GM19467 (cell line): ENCODE measurements at regions not wholly inside any gene's neighbourhood (a gene's known extent, or its start where the extent isn't known, plus 50 kb on each side); places are given as distances from the start of the nearest gene placed in this dataset.

ENCODE experiments used
- ATAC-seq: cut with Tn5 transposase; IDR thresholded peaks from one replicate; pipeline ENCODE4 v1.9.1; 2021; ENCODE audit warnings: mild to moderate bottlenecking, moderate library complexity; ENCODE audit not compliant: unreplicated experiment

DNA sequence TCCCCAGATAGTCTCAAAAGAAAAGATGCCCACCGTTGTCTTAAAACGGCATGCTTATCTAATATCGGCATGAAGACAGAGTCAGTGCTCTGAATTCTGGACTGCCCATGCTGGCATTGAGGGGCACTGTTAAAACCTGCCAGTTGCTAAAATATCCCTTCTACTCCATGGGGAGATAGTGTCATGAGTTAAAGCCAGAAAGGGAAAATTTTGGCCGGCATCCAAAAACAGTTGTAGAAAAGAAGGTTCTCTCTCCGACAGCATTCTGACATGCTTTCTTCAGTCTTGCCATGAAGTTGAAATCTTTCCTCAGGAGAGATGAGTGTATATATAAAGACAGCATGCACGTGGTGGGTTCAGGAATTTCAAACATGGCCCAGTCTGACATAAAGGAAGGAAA is 401.3 kb upstream of the PIK3C3 start:
- ATAC-seq, result no peak

DNA sequence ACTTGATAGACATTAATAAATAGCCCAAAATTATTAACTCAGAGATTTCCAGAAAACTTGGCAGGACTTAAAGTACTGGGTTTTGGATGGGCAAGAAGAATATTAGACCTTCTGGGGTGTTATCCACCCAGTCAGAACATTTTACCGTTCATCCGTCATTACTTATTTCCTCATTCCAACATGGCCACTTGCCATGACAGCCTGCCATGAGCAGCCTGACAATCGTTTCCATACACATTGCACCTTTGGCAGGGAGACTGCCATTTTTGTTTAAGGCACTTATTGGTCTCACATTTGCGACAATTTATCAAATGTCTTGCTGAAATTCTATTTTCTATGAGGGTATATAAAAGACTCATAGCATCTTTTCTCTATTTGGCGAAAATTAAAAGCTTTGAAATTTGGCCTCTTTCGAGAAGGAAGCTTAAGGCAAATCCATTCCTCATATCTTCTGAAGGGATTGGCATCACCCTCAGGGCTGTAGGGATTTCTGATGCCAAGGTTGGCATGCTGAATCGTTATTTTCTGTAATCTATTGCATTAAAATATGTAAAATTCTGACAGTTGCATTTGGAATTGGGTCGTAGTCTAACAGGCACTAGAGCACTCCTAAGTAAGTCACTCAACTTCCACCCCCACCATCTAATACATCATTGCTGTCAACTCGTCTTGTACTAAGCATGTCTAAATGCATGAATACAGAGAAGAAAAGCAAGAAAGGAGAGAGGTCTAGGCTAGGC is 406.3 kb upstream of the PIK3C3 start:
- no peak for ATAC-seq

DNA sequence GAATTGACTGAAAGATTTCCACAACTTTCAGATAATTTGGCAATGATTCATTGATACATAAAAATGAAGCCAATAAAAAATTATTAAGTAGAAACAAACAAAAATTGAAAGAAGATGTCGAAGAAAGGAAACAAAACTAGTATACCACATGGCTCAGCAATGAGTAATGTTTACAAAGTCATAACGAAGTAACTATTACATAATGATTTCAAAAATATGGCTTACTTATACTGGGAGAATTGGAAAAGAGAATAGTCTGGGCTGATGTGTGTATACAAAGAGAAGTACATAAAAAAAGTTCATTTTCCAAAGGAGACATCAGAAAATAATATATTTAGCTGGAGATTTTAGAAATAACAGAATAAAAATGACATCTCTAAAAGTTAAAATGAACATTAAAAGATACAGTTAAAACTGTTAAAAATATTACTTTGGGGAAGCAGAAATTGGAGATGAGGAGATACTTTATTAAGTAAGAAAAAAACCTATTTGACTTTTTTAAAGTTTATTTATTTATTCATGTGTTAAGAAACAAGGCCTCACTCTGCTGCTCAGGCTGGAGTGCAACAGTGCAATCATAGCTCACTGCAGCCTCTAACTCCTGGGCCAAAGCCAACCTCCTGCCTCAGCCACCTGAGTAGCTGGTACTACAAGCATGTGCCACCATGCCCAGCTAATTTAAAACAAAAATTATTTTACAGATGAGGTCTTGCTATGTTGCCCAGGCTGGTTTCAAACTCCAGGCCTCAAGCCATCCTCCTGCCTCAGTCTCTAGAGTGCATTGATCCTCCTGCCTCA is 409.7 kb upstream of the PIK3C3 start:
- ATAC-seq, result no peak

DNA sequence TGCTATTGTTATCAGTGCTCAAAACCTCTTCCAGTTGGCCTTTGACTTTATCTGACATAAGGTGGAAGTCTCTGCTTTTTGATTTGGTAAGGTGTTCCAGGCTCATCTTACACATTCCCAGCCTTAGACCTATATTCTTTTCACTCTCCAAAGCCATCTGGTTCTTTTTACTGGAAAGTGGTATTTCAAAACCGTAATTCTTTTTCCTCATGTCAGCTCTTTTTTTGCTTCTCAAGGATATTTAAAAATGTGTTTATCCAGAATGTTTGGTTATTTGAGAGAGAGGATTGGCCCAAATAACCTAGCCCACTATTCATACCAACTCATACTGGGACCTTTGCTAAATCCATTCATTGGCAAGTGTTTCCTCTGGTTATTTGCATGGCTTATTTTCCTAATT is 411.2 kb upstream of the PIK3C3 start:
- ATAC-seq, result no peak

GRCh38 chr18:41540237-41540871 is 414.7 kb upstream of the PIK3C3 start:
- no peak for ATAC-seq

- ATAC-seq, result no peak
Observed at GRCh38 chr18:41538751-41539150, 416.3 kb upstream of the PIK3C3 start.

DNA sequence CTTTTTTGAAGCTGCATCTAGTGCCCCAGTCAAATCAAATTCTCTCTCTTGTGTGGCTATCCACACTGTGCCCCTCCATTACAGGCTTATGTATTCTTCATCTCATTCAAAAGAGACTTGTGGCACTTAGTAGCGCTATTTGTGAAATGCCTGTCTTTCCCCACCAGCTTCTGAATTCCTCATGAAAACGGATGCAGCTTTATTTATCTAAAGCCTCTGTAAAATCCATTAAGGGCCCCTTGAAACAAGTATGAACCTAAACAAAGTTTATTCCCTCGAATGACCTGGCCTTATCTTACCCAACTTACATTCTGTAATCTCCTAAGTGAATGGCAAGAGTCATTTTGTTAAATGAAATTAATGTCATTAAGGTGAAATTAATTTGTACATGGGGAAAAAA is 417.4 kb upstream of the PIK3C3 start:
- no peak for ATAC-seq

DNA sequence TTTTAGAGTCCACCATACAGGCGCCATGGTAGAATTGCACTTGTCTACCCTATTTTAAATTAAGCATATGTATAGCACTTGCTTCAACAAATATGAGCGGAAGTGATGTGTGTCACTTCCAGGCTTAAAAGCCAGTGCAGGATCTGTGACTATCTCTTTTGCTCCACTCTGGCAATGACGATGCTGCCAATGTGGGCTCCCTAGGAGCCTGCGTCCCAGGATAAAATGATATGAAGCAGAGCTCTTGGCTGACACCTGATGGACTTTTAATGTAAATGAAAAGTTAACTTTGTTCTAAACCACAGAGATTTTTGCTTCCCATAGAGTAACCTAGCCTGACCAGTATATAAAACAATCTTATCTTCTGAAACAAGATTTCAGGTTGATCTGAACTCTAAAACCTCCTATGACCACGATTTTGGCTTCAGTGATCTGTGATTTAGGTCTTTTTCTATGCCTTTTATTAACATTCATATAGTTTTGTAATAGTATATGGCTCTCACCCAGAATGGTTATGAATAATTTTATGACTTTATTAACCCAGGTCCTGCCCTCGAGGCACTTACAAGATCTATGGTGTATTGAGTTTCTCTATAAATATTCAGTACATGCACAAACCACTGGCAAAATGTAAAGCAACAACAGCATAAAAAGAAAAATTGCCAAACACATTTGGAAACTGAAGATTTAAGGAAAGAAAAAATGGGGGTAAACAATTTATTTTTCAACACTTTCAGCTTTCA is 422.5 kb upstream of the PIK3C3 start:
- ATAC-seq, result no peak

DNA sequence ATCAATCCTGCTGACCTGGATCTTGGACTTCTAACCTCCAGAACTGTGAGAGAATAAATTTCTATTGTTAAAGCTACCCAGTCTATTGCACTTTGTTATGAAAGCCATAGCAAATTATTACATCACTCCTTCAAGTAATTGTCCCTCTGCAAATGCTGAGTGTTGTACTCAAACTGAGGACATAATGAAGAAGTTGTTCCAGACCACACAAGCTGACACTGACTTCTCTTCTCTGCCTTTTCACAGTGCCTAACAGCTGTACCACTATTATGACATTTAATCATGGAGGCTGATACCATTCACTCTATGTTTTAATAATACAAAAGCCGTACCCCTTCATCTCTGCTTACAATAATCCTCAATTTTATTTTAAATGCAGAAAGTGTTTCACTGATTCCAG is 424.1 kb upstream of the PIK3C3 start:
- ATAC-seq, result no peak

DNA sequence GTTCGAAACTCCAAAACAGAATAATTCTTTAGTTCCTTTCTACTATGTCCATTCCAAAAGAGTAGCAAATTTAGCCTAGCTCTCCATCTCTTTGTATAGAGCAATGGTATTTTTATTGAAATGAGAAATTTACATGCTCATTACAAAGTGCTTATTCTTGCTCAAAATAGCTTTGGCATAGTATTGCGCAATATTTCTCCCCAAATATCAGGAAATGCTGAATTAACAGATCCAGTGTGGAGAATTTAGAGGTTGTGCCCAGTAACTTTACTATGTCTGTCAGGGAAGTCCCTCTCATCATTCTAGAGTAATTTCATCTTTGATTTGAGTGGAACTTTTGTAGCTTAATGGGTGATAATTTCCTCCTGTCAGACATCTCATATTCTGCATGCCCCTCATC is 425.9 kb upstream of the PIK3C3 start:
- no peak for ATAC-seq

- no peak for ATAC-seq
Observed at GRCh38 chr18:41526054-41526453, 429.0 kb upstream of the PIK3C3 start.

- ATAC-seq, result no peak
Observed at GRCh38 chr18:41524674-41525470, 430.2 kb upstream of the PIK3C3 start.

DNA sequence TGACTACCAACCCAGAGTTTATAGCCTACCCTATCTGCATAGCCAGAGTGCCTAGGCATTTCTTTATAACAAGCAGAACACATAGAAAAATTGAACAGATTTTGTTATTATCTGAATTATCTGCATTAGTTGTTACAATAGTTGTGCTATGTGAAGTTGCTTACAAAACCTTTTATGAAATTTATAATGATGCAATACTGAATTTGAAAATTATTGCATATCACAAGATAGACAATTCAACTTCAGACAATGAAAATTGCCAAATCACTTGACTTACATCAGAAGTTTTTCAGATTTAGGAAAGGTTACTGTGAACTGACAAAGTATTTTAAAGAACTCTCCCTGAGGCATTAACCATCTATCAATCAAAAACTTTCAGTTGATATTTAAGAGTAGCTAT is 437.9 kb upstream of the PIK3C3 start:
- ATAC-seq, result no peak

DNA sequence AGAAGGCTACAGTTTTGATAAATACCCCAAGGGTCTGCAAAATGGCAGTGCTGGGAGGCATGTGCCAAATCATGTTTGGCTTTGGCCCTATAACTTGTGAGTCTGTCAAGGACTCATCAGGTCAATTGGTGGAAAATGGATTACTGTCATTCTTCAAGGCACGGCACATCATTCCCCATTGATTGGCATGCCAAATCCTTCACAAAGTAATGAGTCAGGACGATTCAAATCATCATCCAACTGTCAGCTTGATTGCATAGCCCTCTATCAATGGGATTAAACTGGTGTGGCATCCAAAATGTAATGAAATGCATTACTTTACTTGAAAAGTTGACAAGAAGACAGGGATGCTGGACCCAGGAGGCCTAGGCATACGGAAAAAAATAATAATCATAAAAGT is 441.6 kb upstream of the PIK3C3 start:
- ATAC-seq, result no peak

DNA sequence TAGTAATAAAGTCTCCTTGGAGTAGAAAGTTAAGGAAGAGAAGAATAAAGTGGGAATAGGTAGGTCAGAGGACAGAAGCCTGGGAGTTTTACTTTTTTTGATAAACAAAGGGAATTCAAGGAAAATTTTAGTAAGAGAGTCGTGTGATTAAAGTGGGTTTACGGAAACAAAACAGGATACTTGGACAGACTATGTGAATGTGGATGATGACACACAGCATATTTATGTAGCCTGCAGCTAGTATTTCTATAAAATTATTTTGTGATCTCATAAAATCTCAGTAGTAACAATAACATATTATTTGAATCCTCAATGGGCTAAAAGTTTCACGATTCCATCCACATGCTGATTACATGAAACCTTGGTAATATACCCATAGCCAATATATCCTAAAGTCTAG is 450.7 kb upstream of the PIK3C3 start:
- ATAC-seq, result no peak

GRCh38 chr18:41501848-41502247 is 453.2 kb upstream of the PIK3C3 start:
- no peak for ATAC-seq

GRCh38 chr18:41499345-41499744 is 455.7 kb upstream of the PIK3C3 start:
- no peak for ATAC-seq

DNA sequence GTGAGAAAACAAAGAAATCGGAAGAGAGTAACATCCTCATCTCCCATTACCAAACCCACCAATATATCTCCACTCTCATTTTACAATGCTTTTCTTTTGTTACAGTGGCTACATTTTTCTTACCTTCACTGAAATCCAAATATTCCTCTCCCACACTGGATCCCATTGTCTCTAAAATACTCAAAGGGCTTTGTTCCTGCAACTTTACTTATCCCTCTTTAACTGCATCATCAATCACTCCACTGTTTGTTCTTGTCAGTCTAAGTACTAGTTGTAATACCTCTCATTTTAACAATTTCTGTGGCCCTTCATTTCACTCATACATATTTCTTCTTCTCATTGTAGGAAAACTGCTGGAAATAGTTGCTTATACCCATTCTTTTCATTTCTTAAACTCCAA is 464.2 kb upstream of the PIK3C3 start:
- no peak for ATAC-seq

GRCh38 chr18:41486575-41486974 is 468.5 kb upstream of the PIK3C3 start:
- no peak for ATAC-seq

GRCh38 chr18:41484069-41484468 is 471.0 kb upstream of the PIK3C3 start:
- no peak for ATAC-seq

- ATAC-seq, result no peak
Observed at GRCh38 chr18:41482501-41482900, 472.5 kb upstream of the PIK3C3 start.
